ENCODE measurements at regions not wholly inside any gene's neighbourhood (a gene's known extent, or its start where the extent isn't known, plus 50 kb on each side); places are given as distances from the start of the nearest gene placed in this dataset.

- TF ChIP-seq CTCF (IDR thresholded peaks at IDR 0.05) (no peak), POLR2AphosphoS5 (IDR thresholded peaks at IDR 0.05) (no peak), POLR2A (IDR thresholded peaks at IDR 0.05; ENCODE audit: low read depth) (no peak), EP300 (IDR thresholded peaks at IDR 0.05) (no peak)
These were observed 1180.2 kb downstream of the FAM133A start for GRCh38 chrX:94854251-94854650.
